ENCODE measurements at regions not wholly inside any gene's neighbourhood (a gene's known extent, or its start where the extent isn't known, plus 50 kb on each side); places are given as distances from the start of the nearest gene placed in this dataset.

DNA sequence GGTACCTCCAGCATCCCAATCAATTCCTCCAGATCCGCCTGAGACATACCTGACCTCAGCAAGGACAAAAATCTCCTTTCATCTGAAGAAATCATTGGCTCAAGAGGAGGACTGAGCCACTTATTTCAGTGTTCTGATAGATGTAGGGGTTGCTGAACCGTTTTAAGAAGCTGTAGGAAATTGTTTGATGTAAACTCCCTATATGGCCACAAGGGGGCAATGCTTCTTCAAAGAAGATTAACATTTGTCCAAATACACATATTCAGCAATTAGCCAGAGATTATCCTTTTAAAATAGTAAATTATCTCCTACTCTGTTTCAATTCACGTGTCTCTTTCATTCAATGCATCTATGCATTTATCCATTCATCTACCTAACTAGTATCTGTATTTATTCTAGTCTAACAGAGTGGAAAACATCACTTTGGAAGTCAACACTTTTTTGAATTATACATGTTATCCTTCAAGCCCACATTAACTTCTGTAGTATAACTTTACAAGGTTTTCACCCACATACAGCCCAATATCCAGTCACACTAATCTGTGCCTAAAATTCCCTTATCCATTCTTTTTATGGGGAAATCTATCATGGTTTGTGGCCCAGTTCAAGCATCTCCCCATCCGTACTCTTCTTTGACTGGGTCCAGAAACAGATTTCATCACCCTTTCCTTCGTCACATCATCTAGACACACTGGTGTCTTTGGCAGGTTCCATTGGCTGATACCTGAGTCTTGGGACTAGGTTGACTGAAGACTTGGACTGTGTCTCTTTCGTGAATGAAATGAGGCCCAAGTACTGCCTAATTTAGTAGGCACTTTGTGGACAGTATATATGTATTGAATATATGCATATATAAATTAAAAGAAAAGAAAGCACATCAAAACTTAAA, 411.0 kb upstream of the OR4E1 start:
- DNase-seq = peak; percentile 68

DNA sequence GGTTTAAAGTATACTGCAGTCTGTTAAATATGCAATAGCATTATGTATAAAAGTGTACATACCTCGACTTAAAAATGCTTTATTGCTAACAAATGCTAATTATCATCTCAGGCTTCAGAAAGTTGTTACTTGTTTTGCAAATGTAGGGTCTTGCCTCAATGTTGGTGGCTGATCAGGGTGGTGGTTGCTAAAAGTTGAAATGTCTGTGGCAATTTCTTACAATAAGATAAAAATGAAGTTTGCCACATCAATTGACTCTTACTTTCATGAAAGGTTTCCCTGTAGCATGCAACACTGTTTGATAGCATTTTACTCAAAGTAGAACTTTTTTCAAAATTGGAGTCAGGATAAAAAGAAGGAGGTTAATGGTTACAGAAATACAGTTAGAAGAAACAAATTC, 407.7 kb upstream of the OR4E1 start:
- no peak for DNase-seq

DNA sequence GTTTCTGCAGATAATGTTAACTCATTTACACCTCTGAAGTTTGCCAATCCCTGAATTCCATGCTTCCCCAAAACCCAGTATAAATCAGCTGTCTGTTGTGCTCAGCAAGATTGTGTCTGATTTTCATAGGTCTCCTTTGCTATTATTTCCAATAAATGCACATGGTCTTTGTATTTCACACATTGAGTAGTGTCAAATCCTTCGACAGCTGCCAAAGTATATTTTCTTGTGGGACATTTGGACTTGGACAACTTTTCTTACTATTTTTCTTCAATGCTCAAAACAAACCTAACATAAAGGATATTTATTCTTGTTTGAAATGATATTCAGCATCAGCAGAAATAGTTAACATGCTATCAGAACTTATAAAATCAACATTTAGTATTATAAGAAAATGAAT, 406.1 kb upstream of the OR4E1 start:
- DNase-seq = no peak

DNA sequence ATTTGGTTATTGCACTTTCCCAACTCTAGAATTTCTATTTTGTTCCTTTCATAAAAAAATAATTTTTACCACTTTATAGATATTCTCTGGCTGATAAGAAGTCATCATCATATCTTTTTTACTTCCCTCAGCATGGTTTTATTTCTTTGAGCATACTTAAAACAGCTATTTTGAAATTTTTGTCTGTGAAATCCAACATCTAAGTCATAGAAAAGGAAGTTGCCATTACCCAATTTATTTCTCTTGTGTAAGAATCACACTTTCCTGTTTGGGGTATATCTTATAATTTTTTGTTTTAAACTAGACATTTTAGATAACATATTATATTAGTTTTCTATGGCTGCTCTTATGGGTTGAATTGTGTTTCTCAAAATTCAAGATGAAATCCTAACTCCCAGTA, 400.2 kb upstream of the OR4E1 start:
- DNase-seq = no peak

DNA sequence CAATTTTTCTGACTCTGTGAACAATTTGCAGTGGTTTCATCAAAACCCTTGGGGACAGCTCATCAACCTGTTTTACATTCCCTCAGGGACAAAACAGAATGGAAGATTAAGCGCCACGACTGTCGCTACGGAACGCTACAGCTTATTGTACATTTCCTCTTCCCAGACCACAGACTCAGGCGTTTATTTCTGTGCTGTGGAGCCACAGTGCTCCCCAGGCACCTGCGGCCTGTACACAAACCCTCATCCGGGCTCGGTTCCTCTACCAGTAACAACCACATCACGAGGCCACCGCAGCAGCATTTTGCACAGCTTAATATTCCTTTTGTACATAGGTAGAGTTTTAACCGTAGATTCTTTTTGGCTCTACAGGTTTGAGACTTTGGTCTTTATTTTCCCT, 397.4 kb upstream of the OR4E1 start:
- DNase-seq = peak; percentile 57

DNA sequence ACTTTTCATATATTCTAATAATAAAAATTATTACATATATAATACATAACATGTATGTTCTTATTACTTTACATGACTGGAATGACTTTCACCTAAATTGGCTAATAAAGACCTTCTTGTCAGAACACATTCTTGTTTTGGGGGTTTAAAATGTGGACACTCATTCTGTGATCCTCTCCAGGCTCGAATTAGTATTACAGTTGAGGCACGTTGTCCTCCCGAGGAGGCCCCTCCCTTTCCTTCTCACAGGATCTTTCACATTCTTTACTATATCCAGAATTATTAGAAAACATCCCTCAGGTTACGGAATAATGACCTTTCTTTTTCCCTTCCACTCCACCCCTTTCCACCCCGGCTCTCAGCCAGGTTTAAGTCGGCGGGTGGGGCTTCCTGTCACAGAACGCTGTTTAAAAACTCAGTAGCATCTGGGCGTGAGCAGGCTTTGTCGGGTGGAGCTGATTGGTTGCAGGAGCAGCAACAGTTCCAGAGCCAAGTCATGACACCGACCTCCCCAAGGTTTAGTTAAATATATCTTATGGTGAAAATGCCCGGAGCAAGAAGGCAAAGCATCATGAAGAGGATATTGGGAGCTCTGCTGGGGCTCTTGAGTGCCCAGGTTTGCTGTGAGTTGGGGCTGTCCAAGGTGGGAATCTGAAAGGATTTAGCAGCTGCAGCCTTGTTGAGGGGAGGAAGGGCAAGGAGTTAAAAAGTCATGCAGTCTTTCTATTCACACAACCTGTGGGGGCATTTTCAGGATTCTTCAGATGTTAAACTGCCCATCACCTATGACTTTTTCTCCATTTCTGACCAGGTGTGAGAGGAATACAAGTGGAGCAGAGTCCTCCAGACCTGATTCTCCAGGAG, 396.7 kb upstream of the OR4E1 start:
- DNase-seq = peak; percentile 66

DNA sequence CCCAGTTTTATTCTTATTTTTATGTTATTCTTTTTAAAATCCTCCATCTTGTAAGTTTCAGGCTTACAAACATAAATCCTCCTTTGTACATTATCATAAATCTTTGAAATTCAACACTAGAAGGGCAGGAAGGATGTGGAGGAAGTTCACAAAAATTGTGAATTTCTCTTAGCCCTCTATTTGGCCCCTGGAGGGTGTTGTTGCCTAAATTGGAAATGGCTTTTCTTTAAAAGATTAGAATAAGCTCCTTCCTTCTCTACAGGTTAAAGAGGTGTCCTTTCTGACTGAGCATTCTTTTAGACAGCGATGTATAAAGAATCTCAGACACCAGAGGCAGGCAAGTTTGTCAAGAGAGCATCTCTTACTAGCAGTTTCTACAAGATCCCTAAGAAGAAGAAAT, 391.7 kb upstream of the OR4E1 start:
- DNase-seq = no peak

DNA sequence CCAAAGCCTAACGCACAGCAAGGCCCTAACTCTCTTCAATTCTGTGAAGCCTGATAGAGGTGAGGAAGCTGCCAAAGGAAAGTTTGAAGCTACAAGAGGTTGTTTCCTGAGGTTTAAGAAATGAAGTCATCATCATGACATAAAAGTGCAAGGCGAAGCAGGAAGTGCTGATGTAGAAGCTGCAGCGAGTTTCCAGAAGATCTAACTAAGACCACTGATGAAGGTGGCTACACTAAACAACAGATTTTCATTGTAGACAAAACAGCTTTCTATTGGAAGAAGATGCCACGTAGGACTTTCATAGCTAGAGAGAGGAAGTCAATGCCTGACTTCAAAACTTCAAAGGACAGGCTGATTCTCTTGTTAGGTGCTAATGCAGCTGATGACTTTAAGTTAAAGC, 385.6 kb upstream of the OR4E1 start:
- DNase-seq = no peak

DNA sequence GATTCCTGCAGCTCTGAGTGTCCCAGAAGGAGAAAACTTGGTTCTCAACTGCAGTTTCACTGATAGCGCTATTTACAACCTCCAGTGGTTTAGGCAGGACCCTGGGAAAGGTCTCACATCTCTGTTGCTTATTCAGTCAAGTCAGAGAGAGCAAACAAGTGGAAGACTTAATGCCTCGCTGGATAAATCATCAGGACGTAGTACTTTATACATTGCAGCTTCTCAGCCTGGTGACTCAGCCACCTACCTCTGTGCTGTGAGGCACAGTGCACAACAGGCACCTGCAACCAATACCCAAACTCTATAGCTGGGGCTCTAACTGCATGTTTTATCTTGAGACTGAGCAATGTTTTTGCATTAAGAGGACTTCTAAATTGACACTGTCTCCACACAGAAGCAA, 379.2 kb upstream of the OR4E1 start:
- DNase-seq = no peak

DNA sequence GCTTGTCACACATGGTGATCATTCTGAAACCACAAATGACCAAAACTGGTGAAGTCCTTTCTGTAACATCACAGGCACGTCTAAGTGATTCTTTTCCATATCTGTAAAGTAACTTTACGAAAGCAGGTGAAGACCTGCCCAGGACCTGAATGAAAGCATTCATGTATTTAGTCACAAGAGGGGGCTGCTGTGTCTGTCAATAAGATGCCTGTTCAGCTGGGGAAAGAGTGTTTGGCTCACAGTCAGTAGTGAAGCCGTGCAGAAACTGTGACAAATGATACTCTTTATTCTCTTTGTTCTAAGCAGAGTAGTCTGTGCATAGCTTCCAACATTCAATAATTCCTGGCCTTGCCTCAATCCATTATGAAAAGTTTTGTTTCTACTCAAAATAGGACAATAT, 373.5 kb upstream of the OR4E1 start:
- DNase-seq = peak; percentile 71

DNA sequence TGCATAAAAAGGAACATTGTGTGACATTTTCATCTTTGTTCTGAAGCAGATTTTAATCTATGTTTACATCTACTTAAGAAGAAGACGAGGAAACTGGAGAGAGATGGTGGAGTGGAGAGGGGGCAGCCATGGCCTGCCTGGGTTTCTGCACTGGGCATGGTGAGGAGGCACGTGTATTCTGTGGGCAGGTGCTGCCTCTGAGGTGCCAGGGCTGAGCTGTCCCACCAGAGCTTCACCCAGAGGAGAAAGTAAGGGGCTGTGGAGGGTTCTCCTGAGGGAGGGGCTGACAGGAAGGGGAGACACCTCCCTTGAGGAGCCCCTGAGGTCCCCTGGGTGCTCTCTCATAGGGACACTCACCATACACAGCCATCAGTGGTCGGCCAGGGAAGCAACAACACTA, 372.4 kb upstream of the OR4E1 start:
- DNase-seq = no peak

DNA sequence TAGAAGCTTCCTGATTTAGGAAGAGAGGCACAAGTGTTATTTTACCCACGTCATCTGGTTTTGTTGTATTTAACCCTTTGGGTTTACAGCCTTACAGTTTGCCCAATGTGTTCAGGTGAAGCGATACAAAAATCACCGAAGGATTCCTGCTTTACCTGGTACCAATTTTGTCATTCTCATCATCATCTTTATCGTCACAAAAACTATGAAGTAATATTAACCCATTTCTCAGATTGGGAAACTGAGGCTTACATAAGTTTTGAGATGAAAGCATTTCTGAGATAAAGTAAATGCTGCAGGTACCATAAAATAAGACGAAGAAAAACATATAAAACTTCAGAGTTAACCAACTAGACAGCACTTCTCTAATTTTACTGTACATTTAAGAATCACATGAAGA, 370.6 kb upstream of the OR4E1 start:
- no peak for DNase-seq

DNA sequence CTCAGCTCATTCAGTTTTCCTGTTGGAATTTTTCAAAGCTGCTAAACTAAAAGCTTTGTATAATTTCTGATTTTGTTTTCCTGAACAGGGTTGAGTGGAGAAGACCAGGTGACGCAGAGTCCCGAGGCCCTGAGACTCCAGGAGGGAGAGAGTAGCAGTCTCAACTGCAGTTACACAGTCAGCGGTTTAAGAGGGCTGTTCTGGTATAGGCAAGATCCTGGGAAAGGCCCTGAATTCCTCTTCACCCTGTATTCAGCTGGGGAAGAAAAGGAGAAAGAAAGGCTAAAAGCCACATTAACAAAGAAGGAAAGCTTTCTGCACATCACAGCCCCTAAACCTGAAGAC, 367.1 kb upstream of the OR4E1 start:
- no peak for DNase-seq

DNA sequence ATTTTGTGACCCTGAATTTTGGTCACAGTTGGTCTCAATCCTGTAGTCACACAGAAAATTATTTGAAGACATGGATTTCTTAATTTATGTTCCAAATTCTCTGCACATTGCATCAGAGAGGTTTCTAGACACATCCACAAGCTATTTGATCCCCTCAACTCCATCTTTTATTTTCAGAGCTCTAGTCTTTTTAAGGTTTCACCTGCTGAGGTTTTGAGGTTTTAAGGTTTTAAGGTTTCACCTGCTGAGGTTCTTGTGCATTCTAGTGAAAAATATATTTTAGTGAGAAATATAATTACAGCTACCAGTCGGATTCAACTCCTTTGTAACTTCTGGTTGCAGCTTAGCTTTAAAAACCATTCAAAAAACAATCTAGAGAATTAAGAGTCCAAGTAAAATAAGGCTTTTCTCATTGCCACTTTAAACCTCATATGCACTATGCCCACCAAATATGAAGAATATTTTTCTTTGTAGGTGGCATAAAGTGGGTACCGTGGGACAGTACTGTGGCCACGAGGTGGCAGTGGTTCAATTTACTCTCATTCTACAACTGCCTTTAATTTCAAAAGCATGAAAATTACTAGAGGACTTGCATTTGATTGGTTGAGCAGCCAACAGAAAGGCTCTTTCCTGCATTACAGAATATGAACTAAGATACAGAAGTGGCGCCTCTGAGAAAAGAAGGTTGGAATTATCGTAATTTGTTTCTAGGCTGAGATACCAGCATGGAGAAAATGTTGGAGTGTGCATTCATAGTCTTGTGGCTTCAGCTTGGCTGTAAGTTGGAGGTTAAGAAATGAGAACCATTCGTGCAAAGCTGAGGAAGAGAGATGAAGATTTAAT, 366.5 kb upstream of the OR4E1 start:
- peak; percentile 66 for DNase-seq

DNA sequence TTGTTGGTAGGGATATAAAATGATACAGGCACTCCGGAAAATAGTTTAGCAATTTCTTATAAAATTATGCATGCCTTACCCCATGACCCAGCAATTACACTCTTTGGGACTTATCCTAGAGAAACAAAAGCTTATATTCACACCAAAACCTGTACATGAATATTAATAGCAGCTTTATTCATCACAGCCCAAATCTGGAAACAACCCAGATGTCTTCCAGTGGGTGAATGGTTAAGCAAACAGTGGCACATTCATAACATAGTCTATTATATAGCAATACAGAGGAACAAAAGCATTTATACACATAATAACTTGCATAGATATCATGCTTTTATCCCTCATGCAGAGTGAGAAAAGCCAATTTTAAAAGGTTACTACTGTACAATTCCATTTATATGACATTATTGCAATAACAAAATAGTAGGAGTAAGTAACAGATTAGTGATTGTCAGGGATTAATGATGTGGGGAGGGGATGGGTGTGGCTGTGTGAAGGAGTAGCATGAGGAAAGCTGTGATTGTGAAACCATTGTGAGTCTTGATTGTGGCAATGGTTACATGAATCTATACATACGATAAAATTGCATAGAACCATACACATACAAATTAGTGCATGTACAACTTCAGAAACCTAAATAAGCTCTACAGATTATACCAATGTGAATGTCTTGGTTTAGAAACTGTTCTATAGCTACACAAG, 363.1 kb upstream of the OR4E1 start:
- no peak for DNase-seq

DNA sequence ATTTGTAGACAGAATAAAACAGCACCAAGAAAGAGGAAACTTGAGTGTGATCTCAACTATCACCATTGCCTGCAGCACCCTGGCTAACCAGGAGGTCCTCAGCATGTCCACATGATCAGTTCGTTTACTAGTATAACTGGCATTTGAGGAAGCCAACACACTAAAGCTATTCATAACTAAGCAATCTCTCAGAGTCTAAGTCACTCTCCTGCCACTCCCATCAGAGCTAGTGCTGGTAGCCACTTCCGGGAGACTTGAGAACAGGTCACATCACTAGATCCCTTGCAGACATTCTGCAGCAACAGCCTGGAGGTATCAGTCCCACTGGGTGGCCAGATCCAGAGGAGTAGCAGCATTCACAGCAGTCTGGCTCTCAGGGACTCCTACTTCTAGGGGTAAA, 352.9 kb upstream of the OR4E1 start:
- no peak for DNase-seq

DNA sequence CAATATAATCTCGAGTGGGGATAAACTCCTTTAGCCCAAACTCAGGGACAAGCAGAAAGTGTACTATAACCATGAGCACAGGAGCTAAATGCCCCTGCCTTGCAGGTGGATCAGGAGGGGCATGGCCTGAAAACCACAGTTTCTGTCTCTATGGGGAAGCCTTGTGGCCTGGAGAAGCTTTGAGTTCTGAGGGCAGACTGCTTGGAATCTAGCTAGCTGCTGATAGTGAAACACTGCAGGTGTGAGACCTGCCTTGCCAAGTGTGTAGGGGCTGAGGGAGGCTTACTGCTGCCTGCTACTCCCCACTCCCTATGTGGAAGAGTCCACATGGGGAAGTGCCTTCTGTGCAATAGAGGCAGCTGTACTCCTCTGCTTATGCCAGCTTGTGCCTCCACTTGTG, 352.3 kb upstream of the OR4E1 start:
- no peak for DNase-seq

DNA sequence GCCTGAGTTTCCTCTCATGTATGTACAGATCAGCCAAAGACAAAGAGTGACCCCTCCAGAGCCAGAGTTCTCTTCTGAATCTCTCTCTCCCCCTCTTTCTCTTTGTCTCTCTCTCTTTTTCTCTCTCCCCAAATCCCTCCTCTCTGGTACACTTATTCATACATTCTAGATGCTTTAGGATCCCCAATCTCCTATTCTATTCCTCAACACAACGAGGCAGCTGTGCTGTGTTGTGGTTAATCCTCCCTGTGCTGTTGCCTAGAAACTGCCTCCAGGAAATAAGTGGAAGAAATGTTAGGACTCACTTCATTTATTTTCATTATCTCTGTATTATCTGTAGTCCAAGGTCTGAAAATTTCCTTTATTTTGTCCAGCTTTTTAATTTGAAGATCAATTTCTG, 350.5 kb upstream of the OR4E1 start:
- no peak for DNase-seq

DNA sequence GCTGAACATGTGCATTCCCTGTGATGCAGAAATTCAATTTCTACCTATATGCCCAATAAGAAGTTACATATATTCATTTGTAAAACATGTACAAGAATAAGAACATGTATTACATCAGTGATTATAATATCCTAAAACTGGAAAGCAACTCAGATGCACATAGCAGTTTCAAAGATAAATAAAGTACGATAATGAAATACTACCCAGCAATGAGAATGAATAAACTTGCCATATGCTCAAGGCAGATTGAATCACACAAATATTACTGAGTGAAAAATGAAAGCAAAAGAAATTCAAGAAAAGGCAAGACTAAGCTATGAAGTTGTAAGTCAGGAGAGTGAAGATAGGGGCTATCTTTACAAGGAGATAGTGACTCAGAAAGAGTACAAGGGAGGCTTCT, 345.3 kb upstream of the OR4E1 start:
- no peak for DNase-seq

DNA sequence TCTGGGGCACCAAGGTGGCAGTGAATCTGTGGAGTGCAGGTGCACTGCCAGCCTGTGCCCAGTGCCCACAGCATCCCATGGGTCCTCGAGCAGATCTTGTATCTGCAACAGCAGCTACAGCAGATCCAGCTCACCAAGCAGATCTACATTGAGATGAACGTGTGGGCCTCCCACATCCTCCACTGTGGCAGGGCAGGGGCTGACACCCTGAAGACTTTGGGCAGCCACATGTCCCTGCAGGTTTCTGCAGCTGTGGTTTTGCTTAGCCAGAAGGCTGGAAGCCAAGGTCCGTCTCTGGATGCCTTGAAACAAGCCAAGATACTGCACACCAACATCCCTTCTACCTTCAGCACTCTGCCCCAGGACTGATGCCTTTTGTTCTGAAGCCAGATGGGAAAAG, 338.8 kb upstream of the OR4E1 start:
- no peak for DNase-seq

DNA sequence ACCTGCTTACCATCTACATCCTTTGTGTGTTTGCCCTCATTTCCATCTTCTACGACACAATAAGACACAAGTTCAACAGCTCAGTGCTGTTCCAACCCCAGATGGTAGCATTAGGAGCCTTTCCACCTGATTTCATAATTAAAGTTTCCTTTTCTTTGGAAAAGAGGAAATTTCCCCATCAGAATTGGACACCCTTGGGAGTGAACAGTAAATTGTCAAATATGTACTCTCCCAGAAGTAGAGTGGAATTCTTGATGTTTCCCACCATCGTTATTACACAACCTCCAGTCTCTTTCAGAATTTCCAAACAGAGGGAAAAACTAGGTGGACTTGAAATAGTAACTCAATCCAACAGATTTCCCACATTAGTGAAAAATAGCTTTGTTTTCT, 337.6 kb upstream of the OR4E1 start:
- DNase-seq = no peak

DNA sequence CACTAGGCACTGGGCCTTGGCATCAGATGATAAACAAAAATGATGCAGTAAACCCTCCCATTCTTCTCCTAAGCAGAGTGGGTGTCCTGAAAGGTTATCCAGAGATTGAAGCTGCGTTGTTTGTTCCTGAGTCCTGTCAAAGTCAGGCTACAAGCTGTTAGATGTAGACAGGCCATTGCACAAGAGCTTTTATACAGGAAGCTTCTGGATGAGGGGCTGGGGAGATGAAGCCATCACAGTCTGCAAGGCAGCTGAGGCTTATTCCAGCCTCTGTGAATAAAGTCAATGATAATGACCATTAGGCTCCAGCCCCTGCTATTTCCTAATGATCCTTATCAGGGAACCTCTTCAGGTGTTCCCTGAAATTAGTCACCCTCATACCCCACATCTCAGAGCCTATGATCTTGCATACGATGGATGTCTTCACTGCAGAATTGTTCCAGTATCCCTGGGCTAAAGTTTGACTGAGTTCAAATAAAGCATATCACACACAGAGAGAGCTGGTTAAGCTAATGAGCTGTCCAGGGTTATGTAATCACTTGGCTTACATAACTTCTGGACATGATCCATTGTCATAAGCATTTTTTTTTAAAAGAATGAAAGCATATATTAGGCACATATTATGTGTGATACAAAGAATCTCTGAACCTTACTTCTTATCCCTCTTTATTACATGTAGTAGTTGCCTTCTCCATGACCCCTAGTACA, 337.1 kb upstream of the OR4E1 start:
- DNase-seq = no peak
